Stimulated activated naive CD8-positive, alpha-beta T cell treated with anti-CD3 and anti-CD28 coated beads, Interleukin-15, Interleukin-2, amounts not matched to agents 100 ng/mL and 50 ng/mL, for 24 hours (primary cell): ENCODE measurements at regions not wholly inside any gene's neighbourhood (a gene's known extent, or its start where the extent isn't known, plus 50 kb on each side); places are given as distances from the start of the nearest gene placed in this dataset.

ENCODE experiments used
- H3K27ac Mint-ChIP-seq: one replicate; pipeline ENCODE4 v1.8.0; 2021; ENCODE audit warnings: mild to moderate bottlenecking, mixed read lengths
- H3K27me3 Mint-ChIP-seq: one replicate; pipeline ENCODE4 v1.8.0; 2021; ENCODE audit warnings: mixed read lengths
- H3K36me3 Mint-ChIP-seq: one replicate; pipeline ENCODE4 v1.8.0; 2021; ENCODE audit warnings: low read depth, mixed read lengths
- H3K4me1 Mint-ChIP-seq: one replicate; pipeline ENCODE4 v1.8.0; 2021; ENCODE audit warnings: low read depth, mixed read lengths
- H3K4me3 Mint-ChIP-seq: one replicate; pipeline ENCODE4 v1.8.0; 2021; ENCODE audit warnings: mild to moderate bottlenecking, mixed read lengths
- H3K9me3 Mint-ChIP-seq: one replicate; pipeline ENCODE4 v1.8.0; 2021; ENCODE audit warnings: mixed read lengths

GRCh38 chr5:121175986-121176385 is 675.7 kb upstream of the FTMT start:
- H3K9me3 Mint-ChIP-seq = no peaks in the 10 kb centered on the region
- H3K4me3 Mint-ChIP-seq = no peak overlapping the region

GRCh38 chr5:121182788-121183490 is 668.7 kb upstream of the FTMT start:
- Mint-ChIP-seq H3K36me3 (no peaks in the 10 kb centered on the region), H3K4me3 (no peak overlapping the region), H3K27ac (no peak overlapping the region), H3K9me3 (no peaks in the 10 kb centered on the region), H3K4me1 (no peaks in the 10 kb centered on the region), H3K27me3 (no peaks in the 10 kb centered on the region)

More at GRCh38 chr5:121175986-121176385, 675.7 kb upstream of the FTMT start:
- no peaks in the 10 kb centered on the region for H3K27me3 Mint-ChIP-seq
- H3K36me3 Mint-ChIP-seq = no peaks in the 10 kb centered on the region
- H3K4me1 Mint-ChIP-seq = no peaks in the 10 kb centered on the region
- no peak overlapping the region for H3K27ac Mint-ChIP-seq

- no peak overlapping the region for H3K4me3 Mint-ChIP-seq
- H3K36me3 Mint-ChIP-seq = no peaks in the 10 kb centered on the region
- H3K27ac Mint-ChIP-seq = no peak overlapping the region
- H3K9me3 Mint-ChIP-seq = no peaks in the 10 kb centered on the region
- H3K27me3 Mint-ChIP-seq = no peaks in the 10 kb centered on the region
- H3K4me1 Mint-ChIP-seq = no peaks in the 10 kb centered on the region
These were observed 662.8 kb upstream of the FTMT start for GRCh38 chr5:121188849-121189248.

- Mint-ChIP-seq H3K36me3 (no peaks in the 10 kb centered on the region), H3K4me3 (no peak overlapping the region), H3K9me3 (no peaks in the 10 kb centered on the region), H3K27ac (no peak overlapping the region), H3K27me3 (no peaks in the 10 kb centered on the region), H3K4me1 (no peaks in the 10 kb centered on the region)
These were observed 662.1 kb upstream of the FTMT start for GRCh38 chr5:121189342-121190305.

GRCh38 chr5:121199216-121199999 is 652.3 kb upstream of the FTMT start:
- Mint-ChIP-seq H3K4me1 (no peaks in the 10 kb centered on the region), H3K27me3 (no peaks in the 10 kb centered on the region), H3K36me3 (no peaks in the 10 kb centered on the region), H3K4me3 (no peak overlapping the region), H3K27ac (no peak overlapping the region), H3K9me3 (peaks cover 4% of the 10 kb centered on the region)

- peaks cover 12% of the 10 kb centered on the region for H3K9me3 Mint-ChIP-seq
- no peaks in the 10 kb centered on the region for H3K4me1 Mint-ChIP-seq
- no peak overlapping the region for H3K4me3 Mint-ChIP-seq
- no peaks in the 10 kb centered on the region for H3K27me3 Mint-ChIP-seq
- no peaks in the 10 kb centered on the region for H3K36me3 Mint-ChIP-seq
- H3K27ac Mint-ChIP-seq = no peak overlapping the region
These were observed 633.6 kb upstream of the FTMT start for GRCh38 chr5:121218086-121218485.

- H3K4me1 Mint-ChIP-seq = no peaks in the 10 kb centered on the region
These were observed 630.2 kb upstream of the FTMT start for GRCh38 chr5:121221483-121221882.

GRCh38 chr5:121226765-121227164 is 624.9 kb upstream of the FTMT start:
- no peak overlapping the region for H3K4me3 Mint-ChIP-seq
- no peaks in the 10 kb centered on the region for H3K36me3 Mint-ChIP-seq
- H3K4me1 Mint-ChIP-seq = no peaks in the 10 kb centered on the region
- no peaks in the 10 kb centered on the region for H3K27me3 Mint-ChIP-seq
- H3K9me3 Mint-ChIP-seq = peaks cover 26% of the 10 kb centered on the region
- H3K27ac Mint-ChIP-seq = no peak overlapping the region

More at GRCh38 chr5:121221483-121221882, 630.2 kb upstream of the FTMT start:
- Mint-ChIP-seq H3K27ac (no peak overlapping the region), H3K4me3 (no peak overlapping the region), H3K9me3 (peaks cover 16% of the 10 kb centered on the region), H3K27me3 (no peaks in the 10 kb centered on the region), H3K36me3 (no peaks in the 10 kb centered on the region)

GRCh38 chr5:121239951-121240350 is 611.7 kb upstream of the FTMT start:
- Mint-ChIP-seq H3K4me3 (no peak overlapping the region), H3K36me3 (no peaks in the 10 kb centered on the region), H3K4me1 (no peaks in the 10 kb centered on the region), H3K27me3 (no peaks in the 10 kb centered on the region), H3K9me3 (peaks cover 4% of the 10 kb centered on the region), H3K27ac (no peak overlapping the region)

GRCh38 chr5:121246971-121247370 is 604.7 kb upstream of the FTMT start:
- no peak overlapping the region for H3K4me3 Mint-ChIP-seq
- H3K4me1 Mint-ChIP-seq = no peaks in the 10 kb centered on the region
- no peaks in the 10 kb centered on the region for H3K27me3 Mint-ChIP-seq
- no peaks in the 10 kb centered on the region for H3K36me3 Mint-ChIP-seq
- peaks cover 12% of the 10 kb centered on the region for H3K9me3 Mint-ChIP-seq
- H3K27ac Mint-ChIP-seq = no peak overlapping the region

GRCh38 chr5:121251954-121252353 is 599.7 kb upstream of the FTMT start:
- Mint-ChIP-seq H3K27me3 (no peaks in the 10 kb centered on the region), H3K4me3 (no peak overlapping the region), H3K27ac (no peak overlapping the region), H3K36me3 (no peaks in the 10 kb centered on the region), H3K9me3 (peaks cover 21% of the 10 kb centered on the region), H3K4me1 (no peaks in the 10 kb centered on the region)

- Mint-ChIP-seq H3K27ac (no peak overlapping the region), H3K4me3 (no peak overlapping the region), H3K27me3 (no peaks in the 10 kb centered on the region), H3K36me3 (no peaks in the 10 kb centered on the region), H3K9me3 (peaks cover 15% of the 10 kb centered on the region), H3K4me1 (no peaks in the 10 kb centered on the region)
These were observed 594.1 kb upstream of the FTMT start for GRCh38 chr5:121257621-121258020.

- H3K27me3 Mint-ChIP-seq = no peaks in the 10 kb centered on the region
- peaks cover 3% of the 10 kb centered on the region for H3K9me3 Mint-ChIP-seq
- H3K4me1 Mint-ChIP-seq = no peaks in the 10 kb centered on the region
- no peak overlapping the region for H3K27ac Mint-ChIP-seq
- no peak overlapping the region for H3K4me3 Mint-ChIP-seq
- H3K36me3 Mint-ChIP-seq = no peaks in the 10 kb centered on the region
These were observed 588.2 kb upstream of the FTMT start for GRCh38 chr5:121263456-121263855.

- no peaks in the 10 kb centered on the region for H3K27me3 Mint-ChIP-seq
- no peaks in the 10 kb centered on the region for H3K4me1 Mint-ChIP-seq
- no peak overlapping the region for H3K27ac Mint-ChIP-seq
- no peaks in the 10 kb centered on the region for H3K36me3 Mint-ChIP-seq
- peaks cover 3% of the 10 kb centered on the region for H3K9me3 Mint-ChIP-seq
- no peak overlapping the region for H3K4me3 Mint-ChIP-seq
These were observed 587.1 kb upstream of the FTMT start for GRCh38 chr5:121264605-121265004.

- Mint-ChIP-seq H3K27me3 (no peaks in the 10 kb centered on the region), H3K9me3 (peaks cover 4% of the 10 kb centered on the region), H3K27ac (no peak overlapping the region), H3K36me3 (no peaks in the 10 kb centered on the region), H3K4me3 (no peak overlapping the region), H3K4me1 (no peaks in the 10 kb centered on the region)
These were observed 580.1 kb upstream of the FTMT start for GRCh38 chr5:121271546-121271945.
